ENCODE measurements at regions not wholly inside any gene's neighbourhood (a gene's known extent, or its start where the extent isn't known, plus 50 kb on each side); places are given as distances from the start of the nearest gene placed in this dataset.

- TF ChIP-seq TAF1 (IDR thresholded peaks at IDR 0.05; ENCODE audit: low read depth) (no peak), CEBPB (IDR thresholded peaks at IDR 0.05) (no peak), MAX (IDR thresholded peaks at IDR 0.05) (no peak), EP300 (IDR thresholded peaks at IDR 0.05; ENCODE audit: borderline replicate concordance) (no peak), TCF12 (IDR thresholded peaks at IDR 0.05; ENCODE audit: low read depth) (no peak), YY1 (IDR thresholded peaks at IDR 0.05; ENCODE audit: low read depth) (no peak)
These were observed 385.4 kb upstream of the MAD2L1 start for GRCh38 chr4:120452001-120452400.

Measured in Ishikawa (cell line).